ENCODE measurements at regions not wholly inside any gene's neighbourhood (a gene's known extent, or its start where the extent isn't known, plus 50 kb on each side); places are given as distances from the start of the nearest gene placed in this dataset.

DNA sequence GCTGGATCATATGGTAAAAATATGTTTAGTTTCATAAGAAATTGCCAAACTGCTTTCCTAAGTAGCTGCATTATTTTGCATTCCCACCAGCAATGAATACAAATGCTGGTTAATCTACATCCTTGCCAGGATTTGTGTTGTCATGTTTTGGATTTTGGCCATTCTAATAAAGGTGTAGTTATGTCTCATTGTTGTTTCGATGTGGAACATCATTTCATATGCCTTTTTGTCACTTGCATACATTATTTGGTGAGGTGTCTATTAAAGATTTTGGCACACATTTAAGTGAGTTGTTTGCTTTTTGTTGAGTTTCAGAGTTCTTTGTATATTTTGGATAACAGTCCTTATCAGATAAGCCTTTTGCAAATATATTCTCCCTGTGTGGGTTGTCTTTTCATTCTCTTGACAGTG lies 299.2 kb upstream of the TFPI start:
- H2AFZ ChIP-seq (ENCODE audit: low read depth, low read length, severe bottlenecking), result no peak overlapping the region
- TF ChIP-seq EZH2phosphoT487 (conservative IDR thresholded peaks at IDR 0.05; ENCODE audit: low read length), result no peak
- TF ChIP-seq, protein P1, sequence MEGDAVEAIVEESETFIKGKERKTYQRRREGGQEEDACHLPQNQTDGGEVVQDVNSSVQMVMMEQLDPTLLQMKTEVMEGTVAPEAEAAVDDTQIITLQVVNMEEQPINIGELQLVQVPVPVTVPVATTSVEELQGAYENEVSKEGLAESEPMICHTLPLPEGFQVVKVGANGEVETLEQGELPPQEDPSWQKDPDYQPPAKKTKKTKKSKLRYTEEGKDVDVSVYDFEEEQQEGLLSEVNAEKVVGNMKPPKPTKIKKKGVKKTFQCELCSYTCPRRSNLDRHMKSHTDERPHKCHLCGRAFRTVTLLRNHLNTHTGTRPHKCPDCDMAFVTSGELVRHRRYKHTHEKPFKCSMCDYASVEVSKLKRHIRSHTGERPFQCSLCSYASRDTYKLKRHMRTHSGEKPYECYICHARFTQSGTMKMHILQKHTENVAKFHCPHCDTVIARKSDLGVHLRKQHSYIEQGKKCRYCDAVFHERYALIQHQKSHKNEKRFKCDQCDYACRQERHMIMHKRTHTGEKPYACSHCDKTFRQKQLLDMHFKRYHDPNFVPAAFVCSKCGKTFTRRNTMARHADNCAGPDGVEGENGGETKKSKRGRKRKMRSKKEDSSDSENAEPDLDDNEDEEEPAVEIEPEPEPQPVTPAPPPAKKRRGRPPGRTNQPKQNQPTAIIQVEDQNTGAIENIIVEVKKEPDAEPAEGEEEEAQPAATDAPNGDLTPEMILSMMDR (IDR thresholded peaks at IDR 0.05; ENCODE audit: insufficient read depth, low read length, poor library complexity, severe bottlenecking), result no peak
- no peaks in the 10 kb centered on the region for H3K79me2 ChIP-seq (ENCODE audit: insufficient read depth, low read length)
- no peaks in the 10 kb centered on the region for H3F3A ChIP-seq (ENCODE audit: insufficient read depth)
- no peaks in the 10 kb centered on the region for H4K20me1 ChIP-seq (ENCODE audit: low read depth, low read length)
- H3K9me2 ChIP-seq (replicated peaks; ENCODE audit: insufficient read depth, low read length), result no peaks in the 10 kb centered on the region
- H3K36me3 ChIP-seq (ENCODE audit: low read length), result no peaks in the 10 kb centered on the region
- H3K9ac ChIP-seq (ENCODE audit: low read length), result no peak overlapping the region
- H3K4me3 ChIP-seq (ENCODE audit: insufficient read depth, low read length, poor library complexity, severe bottlenecking), result no peak overlapping the region
- H3K27ac ChIP-seq (ENCODE audit: low read depth, low read length), result no peak overlapping the region
- H3K27me3 ChIP-seq (ENCODE audit: low read length), result no peaks in the 10 kb centered on the region
- no peaks in the 10 kb centered on the region for H3K9me3 ChIP-seq (ENCODE audit: insufficient read depth, low read length)
- H3K4me2 ChIP-seq (ENCODE audit: low read depth, low read length, poor library complexity, severe bottlenecking), result no peak overlapping the region

DNA sequence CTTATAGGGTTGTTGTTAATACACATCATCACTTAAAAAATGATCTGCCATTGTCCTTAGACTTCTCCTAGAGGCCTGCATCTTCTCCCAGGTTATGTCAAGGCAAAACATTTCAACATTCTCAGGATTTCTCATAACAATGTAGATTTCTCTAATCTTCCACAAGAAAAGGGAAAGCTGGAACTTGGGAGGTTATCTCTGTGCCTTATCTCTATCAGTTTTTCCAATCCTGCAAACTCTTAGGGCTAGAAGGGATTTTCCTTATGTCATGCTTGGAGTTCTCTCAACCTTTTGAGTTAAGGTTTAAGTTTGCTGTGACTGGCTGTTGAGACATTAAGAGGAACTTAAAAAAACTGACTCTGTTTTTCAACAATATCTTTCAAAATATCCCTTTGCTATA lies 300.6 kb upstream of the TFPI start:
- Histone ChIP-seq H3K9me2 (replicated peaks; ENCODE audit: insufficient read depth, low read length) (no peaks in the 10 kb centered on the region), H3F3A (ENCODE audit: insufficient read depth) (no peaks in the 10 kb centered on the region), H3K4me2 (ENCODE audit: low read depth, low read length, poor library complexity, severe bottlenecking) (no peak overlapping the region), H3K9ac (ENCODE audit: low read length) (no peak overlapping the region), H3K27ac (ENCODE audit: low read depth, low read length) (no peak overlapping the region), H3K79me2 (ENCODE audit: insufficient read depth, low read length) (no peaks in the 10 kb centered on the region), H3K4me3 (ENCODE audit: insufficient read depth, low read length, poor library complexity, severe bottlenecking) (no peak overlapping the region), H3K36me3 (ENCODE audit: low read length) (no peaks in the 10 kb centered on the region), H3K9me3 (ENCODE audit: insufficient read depth, low read length) (no peaks in the 10 kb centered on the region), H3K27me3 (ENCODE audit: low read length) (no peaks in the 10 kb centered on the region), H2AFZ (ENCODE audit: low read depth, low read length, severe bottlenecking) (no peak overlapping the region), H4K20me1 (ENCODE audit: low read depth, low read length) (no peaks in the 10 kb centered on the region)
- TF ChIP-seq, protein P1 (IDR thresholded peaks at IDR 0.05; ENCODE audit: insufficient read depth, low read length, poor library complexity, severe bottlenecking), result no peak
- TF ChIP-seq EZH2phosphoT487 (conservative IDR thresholded peaks at IDR 0.05; ENCODE audit: low read length), result no peak

DNA sequence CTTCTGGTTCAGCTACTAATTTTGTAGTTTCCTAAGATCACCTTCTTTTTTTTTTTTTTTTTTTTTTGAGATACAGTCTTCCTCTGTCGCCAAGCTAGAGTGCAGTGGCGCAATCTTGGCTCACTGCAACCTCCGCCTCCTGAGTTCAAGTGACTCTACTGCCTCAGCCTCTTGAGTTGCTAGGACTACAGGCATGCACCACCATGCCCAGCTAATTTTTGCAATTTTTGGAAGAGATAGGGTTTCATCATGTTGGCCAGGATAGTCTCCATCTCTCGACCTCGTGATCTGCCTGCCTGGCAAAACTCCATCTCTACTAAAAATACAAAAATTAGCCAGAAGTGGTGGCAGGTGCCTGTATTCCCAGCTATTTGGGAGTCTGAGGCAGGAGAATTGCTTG lies 301.5 kb upstream of the TFPI start:
- no peak overlapping the region for H3K4me2 ChIP-seq (ENCODE audit: low read depth, low read length, poor library complexity, severe bottlenecking)
- no peaks in the 10 kb centered on the region for H3K79me2 ChIP-seq (ENCODE audit: insufficient read depth, low read length)
- H3K36me3 ChIP-seq (ENCODE audit: low read length), result no peaks in the 10 kb centered on the region
- no peaks in the 10 kb centered on the region for H3F3A ChIP-seq (ENCODE audit: insufficient read depth)
- no peaks in the 10 kb centered on the region for H3K9me2 ChIP-seq (replicated peaks; ENCODE audit: insufficient read depth, low read length)
- H3K4me3 ChIP-seq (ENCODE audit: insufficient read depth, low read length, poor library complexity, severe bottlenecking), result no peak overlapping the region
- TF ChIP-seq EZH2phosphoT487 (conservative IDR thresholded peaks at IDR 0.05; ENCODE audit: low read length), result no peak
- TF ChIP-seq, protein P1 (IDR thresholded peaks at IDR 0.05; ENCODE audit: insufficient read depth, low read length, poor library complexity, severe bottlenecking), result no peak
- no peak overlapping the region for H3K27ac ChIP-seq (ENCODE audit: low read depth, low read length)
- no peaks in the 10 kb centered on the region for H4K20me1 ChIP-seq (ENCODE audit: low read depth, low read length)
- H3K9me3 ChIP-seq (ENCODE audit: insufficient read depth, low read length), result no peaks in the 10 kb centered on the region
- no peak overlapping the region for H2AFZ ChIP-seq (ENCODE audit: low read depth, low read length, severe bottlenecking)
- H3K27me3 ChIP-seq (ENCODE audit: low read length), result no peaks in the 10 kb centered on the region
- H3K9ac ChIP-seq (ENCODE audit: low read length), result no peak overlapping the region
